Keratinocyte (primary cell): ENCODE measurements at regions not wholly inside any gene's neighbourhood (a gene's known extent, or its start where the extent isn't known, plus 50 kb on each side); places are given as distances from the start of the nearest gene placed in this dataset.

Source experiments
- EZH2 ChIP-seq: IDR thresholded peaks from one replicate; pipeline ENCODE4 v1.6.1; 2012; ENCODE audit warnings: inconsistent platforms, mild to moderate bottlenecking, low read length, moderate library complexity
- TF ChIP-seq, protein P1 (sequence below), 3 experiments: IDR thresholded peaks in 1 of 3; conservative IDR thresholded peaks in 1 of 3; optimal IDR thresholded peaks in 1 of 3; 2 replicates in 2 of 3; 3 replicates in 1 of 3; pipeline versions ENCODE3 to v1.5.1; 2011; ENCODE audit warnings: low read length in 3 of 3, mild to moderate bottlenecking in 3 of 3, moderate library complexity in 2 of 3, control low read depth in 1 of 3, inconsistent platforms in 1 of 3; ENCODE audit not compliant: insufficient read depth in 2 of 3; ENCODE audit errors: extremely low read depth in 1 of 3

DNA sequence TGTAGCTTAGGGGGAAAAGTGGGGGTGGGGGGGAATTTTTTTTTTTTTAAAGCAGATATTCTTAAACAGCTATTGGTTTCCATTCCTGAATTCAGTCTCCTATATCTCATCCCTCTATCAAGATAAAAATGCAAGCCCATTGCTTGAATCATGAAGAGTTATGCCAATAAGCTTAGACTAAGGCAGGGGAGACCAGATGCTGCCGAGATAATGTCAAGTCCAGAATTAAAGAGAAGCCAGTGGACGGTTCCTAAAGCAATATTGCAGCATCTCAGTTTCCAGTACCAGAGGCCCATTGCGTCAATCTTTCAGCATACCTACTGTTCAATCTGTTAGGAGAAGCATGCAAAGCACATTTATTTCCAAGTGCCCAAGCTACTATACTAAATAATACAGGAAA, 309.4 kb downstream of the BARHL2 start:
- TF ChIP-seq, protein P1, sequence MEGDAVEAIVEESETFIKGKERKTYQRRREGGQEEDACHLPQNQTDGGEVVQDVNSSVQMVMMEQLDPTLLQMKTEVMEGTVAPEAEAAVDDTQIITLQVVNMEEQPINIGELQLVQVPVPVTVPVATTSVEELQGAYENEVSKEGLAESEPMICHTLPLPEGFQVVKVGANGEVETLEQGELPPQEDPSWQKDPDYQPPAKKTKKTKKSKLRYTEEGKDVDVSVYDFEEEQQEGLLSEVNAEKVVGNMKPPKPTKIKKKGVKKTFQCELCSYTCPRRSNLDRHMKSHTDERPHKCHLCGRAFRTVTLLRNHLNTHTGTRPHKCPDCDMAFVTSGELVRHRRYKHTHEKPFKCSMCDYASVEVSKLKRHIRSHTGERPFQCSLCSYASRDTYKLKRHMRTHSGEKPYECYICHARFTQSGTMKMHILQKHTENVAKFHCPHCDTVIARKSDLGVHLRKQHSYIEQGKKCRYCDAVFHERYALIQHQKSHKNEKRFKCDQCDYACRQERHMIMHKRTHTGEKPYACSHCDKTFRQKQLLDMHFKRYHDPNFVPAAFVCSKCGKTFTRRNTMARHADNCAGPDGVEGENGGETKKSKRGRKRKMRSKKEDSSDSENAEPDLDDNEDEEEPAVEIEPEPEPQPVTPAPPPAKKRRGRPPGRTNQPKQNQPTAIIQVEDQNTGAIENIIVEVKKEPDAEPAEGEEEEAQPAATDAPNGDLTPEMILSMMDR (optimal IDR thresholded peaks at IDR 0.05 in 1 of 3, IDR thresholded peaks at IDR 0.05 in 1 of 3, conservative IDR thresholded peaks at IDR 0.05 in 1 of 3; ENCODE audit: extremely low read depth in 1 of 3, insufficient read depth in 2 of 3, low read length in 3 of 3): no peak
- TF ChIP-seq EZH2: no peak
